ENCODE measurements at regions not wholly inside any gene's neighbourhood (a gene's known extent, or its start where the extent isn't known, plus 50 kb on each side); places are given as distances from the start of the nearest gene placed in this dataset.
A peak's percentile ranks its signal among the peaks of the same experiment; 100 is the strongest.

DNA sequence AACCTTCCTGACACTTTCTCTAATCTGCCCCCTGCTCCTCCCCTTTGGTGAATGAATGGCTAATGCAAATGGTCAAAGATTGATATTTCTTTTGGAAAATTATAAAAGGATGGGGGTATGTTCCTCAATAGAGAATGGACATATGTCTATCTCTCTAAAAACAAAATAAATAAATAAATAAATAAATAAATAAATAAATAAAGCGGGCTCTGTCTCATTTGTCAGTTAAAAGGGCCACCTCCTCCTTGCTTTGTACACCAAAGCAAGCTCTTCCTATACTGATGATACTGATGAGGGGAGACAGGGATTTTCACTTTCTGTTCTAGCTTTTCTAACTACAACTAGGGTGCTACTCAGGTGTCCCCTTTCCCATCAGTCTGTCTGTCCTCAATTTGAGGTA, 135.5 kb upstream of the SPACA1 start:
- Mint-ChIP-seq H3K4me3 (no peak overlapping the region), H3K27me3 (no peaks in the 10 kb centered on the region), H3K9me3 (peaks cover 0 to 3% of the 10 kb centered on the region in 2 donors), H3K36me3 (peaks cover 2 to 3% of the 10 kb centered on the region in 2 donors), H3K27ac (no peak overlapping the region), H3K4me1 (peaks cover 29 to 49% of the 10 kb centered on the region in 2 donors)
- ATAC-seq (replicated peaks) (no peak), DNase-seq (no peak)

- H3K36me3 Mint-ChIP-seq = peaks cover 3 to 4% of the 10 kb centered on the region in 2 donors
- peaks cover 28 to 56% of the 10 kb centered on the region in 2 donors for H3K4me1 Mint-ChIP-seq
- no peaks in the 10 kb centered on the region for H3K27me3 Mint-ChIP-seq
- H3K27ac Mint-ChIP-seq = no peak overlapping the region
- ATAC-seq (replicated peaks) (no peak), DNase-seq (no peak)
- H3K9me3 Mint-ChIP-seq = peaks cover 0 to 5% of the 10 kb centered on the region in 2 donors
- no peak overlapping the region for H3K4me3 Mint-ChIP-seq
These were observed 137.8 kb upstream of the SPACA1 start for GRCh38 chr6:87909849-87910248.

GRCh38 chr6:87908978-87909811, 138.4 kb upstream of the SPACA1 start:
- Mint-ChIP-seq H3K36me3 (peaks cover 3 to 4% of the 10 kb centered on the region in 2 donors), H3K9me3 (peaks cover 0 to 5% of the 10 kb centered on the region in 2 donors), H3K27me3 (no peaks in the 10 kb centered on the region), H3K4me1 (peaks cover 26 to 58% of the 10 kb centered on the region in 2 donors), H3K4me3 (no peak overlapping the region), H3K27ac (no peak overlapping the region)
- DNase-seq (no peak), ATAC-seq (replicated peaks) (no peak)

- H3K4me3 Mint-ChIP-seq = no peak overlapping the region
- H3K4me1 Mint-ChIP-seq = peaks cover 25 to 63% of the 10 kb centered on the region in 2 donors
- H3K36me3 Mint-ChIP-seq = peaks cover 3 to 4% of the 10 kb centered on the region in 2 donors
- ATAC-seq (replicated peaks) = peak; percentile 36 to 49
- peaks cover 0 to 5% of the 10 kb centered on the region in 2 donors for H3K9me3 Mint-ChIP-seq
- H3K27ac Mint-ChIP-seq = peak overlapping the region; percentile 69
- no peaks in the 10 kb centered on the region for H3K27me3 Mint-ChIP-seq
- DNase-seq = no peak
These were observed 140.1 kb upstream of the SPACA1 start for GRCh38 chr6:87907521-87907920.

DNA sequence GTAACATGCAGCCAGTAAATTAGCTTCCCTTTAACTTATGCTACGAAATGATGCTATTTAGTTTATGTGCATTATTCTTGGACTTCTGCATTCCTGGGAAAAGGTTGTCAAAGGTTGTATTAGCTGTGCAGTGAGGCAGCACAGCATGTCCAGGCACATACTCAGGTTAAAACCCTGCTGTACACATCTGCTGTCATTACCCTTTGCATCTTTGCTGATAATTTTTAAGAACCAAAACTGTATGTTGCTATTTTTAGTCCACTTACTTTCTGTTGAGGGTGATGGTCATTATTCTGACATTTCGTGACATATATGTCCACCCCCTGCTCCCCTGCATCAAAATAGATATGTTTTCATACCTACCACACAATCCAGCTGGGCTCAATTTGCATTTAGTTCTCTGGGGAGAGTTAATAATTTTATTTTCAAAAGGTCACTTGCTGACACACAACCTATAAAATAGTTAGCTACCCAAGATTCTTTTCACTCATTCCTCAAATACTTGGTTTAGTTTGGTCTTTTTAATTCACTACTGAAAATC, 142.5 kb upstream of the SPACA1 start:
- peak overlapping the region; percentile 0 for H3K27ac Mint-ChIP-seq
- peaks cover 0 to 2% of the 10 kb centered on the region in 2 donors for H3K9me3 Mint-ChIP-seq
- H3K36me3 Mint-ChIP-seq = peaks cover 0 to 4% of the 10 kb centered on the region in 2 donors
- DNase-seq = peak; percentile 37
- H3K4me1 Mint-ChIP-seq = peaks cover 29 to 70% of the 10 kb centered on the region in 2 donors
- H3K27me3 Mint-ChIP-seq = peaks cover 0 to 4% of the 10 kb centered on the region in 2 donors
- no peak overlapping the region for H3K4me3 Mint-ChIP-seq
- peak; percentile 89 to 90 for ATAC-seq (replicated peaks)

- peaks cover 0 to 4% of the 10 kb centered on the region in 2 donors for H3K27me3 Mint-ChIP-seq
- peaks cover 0 to 4% of the 10 kb centered on the region in 2 donors for H3K36me3 Mint-ChIP-seq
- H3K27ac Mint-ChIP-seq = no peak overlapping the region
- DNase-seq = no peak
- peaks cover 26 to 68% of the 10 kb centered on the region in 2 donors for H3K4me1 Mint-ChIP-seq
- ATAC-seq (replicated peaks) = no peak
- H3K4me3 Mint-ChIP-seq = no peak overlapping the region
- H3K9me3 Mint-ChIP-seq = peaks cover 0 to 2% of the 10 kb centered on the region in 2 donors
These were observed 143.6 kb upstream of the SPACA1 start for GRCh38 chr6:87904011-87904410.

DNA sequence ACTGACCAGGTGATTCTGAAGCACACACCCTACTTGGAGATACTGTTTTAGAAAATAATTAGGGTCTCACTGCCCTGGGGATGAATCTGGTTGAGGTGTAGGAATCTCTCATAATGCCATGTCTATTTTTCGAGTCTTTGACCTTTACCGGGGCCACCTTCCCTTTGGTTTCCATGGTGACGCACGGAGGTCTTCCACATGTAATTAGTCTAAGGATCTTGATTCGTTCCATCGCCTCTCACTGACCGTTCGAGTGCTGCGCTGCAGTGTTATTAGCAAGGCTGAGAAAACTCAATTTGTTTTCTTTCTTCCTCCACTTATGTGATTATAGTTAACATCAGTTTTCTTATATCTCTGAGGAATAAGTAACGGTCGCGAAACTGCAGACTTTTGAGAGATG, 144.3 kb upstream of the SPACA1 start:
- H3K9me3 Mint-ChIP-seq = peaks cover 0 to 2% of the 10 kb centered on the region in 2 donors
- H3K4me3 Mint-ChIP-seq = no peak overlapping the region
- H3K27ac Mint-ChIP-seq = peak overlapping the region; percentile 15
- no peak for DNase-seq
- H3K27me3 Mint-ChIP-seq = peaks cover 0 to 4% of the 10 kb centered on the region in 2 donors
- peaks cover 0 to 4% of the 10 kb centered on the region in 2 donors for H3K36me3 Mint-ChIP-seq
- ATAC-seq (replicated peaks) = no peak
- peaks cover 25 to 61% of the 10 kb centered on the region in 2 donors for H3K4me1 Mint-ChIP-seq

GRCh38 chr6:87902383-87902782, 145.3 kb upstream of the SPACA1 start:
- Mint-ChIP-seq H3K27me3 (peaks cover 0 to 4% of the 10 kb centered on the region in 2 donors), H3K4me1 (peaks cover 21 to 55% of the 10 kb centered on the region in 2 donors), H3K27ac (peak overlapping the region; percentile 51), H3K36me3 (peaks cover 0 to 4% of the 10 kb centered on the region in 2 donors), H3K4me3 (no peak overlapping the region), H3K9me3 (peaks cover 0 to 2% of the 10 kb centered on the region in 2 donors)
- ATAC-seq (replicated peaks) (peak; percentile 26 to 44), DNase-seq (no peak)

DNA sequence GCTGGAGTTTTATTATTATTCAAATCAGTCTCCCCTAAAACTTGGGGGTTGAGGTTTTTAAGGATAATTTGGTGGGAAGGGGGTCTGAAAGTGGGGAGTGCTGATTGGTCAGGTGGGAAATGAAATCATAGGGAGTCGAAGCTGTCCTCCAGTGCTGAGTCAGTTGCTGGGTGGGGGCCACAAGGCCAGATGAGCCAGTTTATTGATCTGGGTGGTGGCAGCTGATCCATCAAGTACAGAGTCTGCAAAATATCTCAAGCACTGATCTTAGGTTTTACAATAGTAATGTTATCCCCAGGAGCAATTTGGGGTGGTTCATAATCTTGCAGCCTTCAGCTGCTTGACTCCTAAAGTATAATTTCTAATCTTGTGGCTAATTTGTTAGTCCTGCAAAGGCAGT, 146.0 kb upstream of the SPACA1 start:
- Mint-ChIP-seq H3K27ac (peak overlapping the region; percentile 52), H3K4me1 (peaks cover 15 to 47% of the 10 kb centered on the region in 2 donors), H3K27me3 (peaks cover 0 to 4% of the 10 kb centered on the region in 2 donors), H3K4me3 (no peak overlapping the region), H3K36me3 (peaks cover 0 to 4% of the 10 kb centered on the region in 2 donors), H3K9me3 (peaks cover 0 to 2% of the 10 kb centered on the region in 2 donors)
- no peak for DNase-seq
- ATAC-seq (replicated peaks) = no peak

DNA sequence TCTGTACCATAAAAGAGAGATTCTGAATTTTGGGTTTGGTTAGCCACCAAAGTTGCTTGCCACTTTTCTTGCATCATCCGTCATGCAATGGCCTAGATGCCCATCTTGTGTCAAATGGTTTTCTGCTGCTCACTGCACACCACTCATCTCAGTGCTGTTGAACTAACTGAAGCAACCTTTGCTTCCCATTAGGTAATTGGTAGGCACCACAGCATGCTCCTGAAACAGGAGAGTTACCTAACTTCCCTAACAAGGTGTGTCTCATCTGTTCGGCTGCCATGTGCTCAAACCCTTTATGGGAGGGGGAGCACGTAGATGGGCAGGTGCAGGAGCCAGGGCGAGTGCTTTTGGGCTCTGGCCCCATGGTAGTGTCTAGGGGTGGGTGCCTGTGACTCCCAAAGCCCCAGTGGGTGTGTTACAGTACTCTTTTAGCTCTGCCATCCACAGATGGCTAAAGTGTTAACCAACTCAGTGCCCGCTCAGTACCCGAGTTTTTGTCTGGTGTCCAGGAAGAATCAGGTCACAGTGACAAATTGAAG, 147.4 kb upstream of the SPACA1 start:
- H3K27ac Mint-ChIP-seq = no peak overlapping the region
- no peak overlapping the region for H3K4me3 Mint-ChIP-seq
- H3K9me3 Mint-ChIP-seq = no peaks in the 10 kb centered on the region
- peaks cover 9 to 35% of the 10 kb centered on the region in 2 donors for H3K4me1 Mint-ChIP-seq
- peaks cover 0 to 4% of the 10 kb centered on the region in 2 donors for H3K27me3 Mint-ChIP-seq
- no peaks in the 10 kb centered on the region for H3K36me3 Mint-ChIP-seq
- DNase-seq (no peak), ATAC-seq (replicated peaks) (no peak)

- peaks cover 9 to 29% of the 10 kb centered on the region in 2 donors for H3K4me1 Mint-ChIP-seq
- no peak for ATAC-seq (replicated peaks)
- H3K27ac Mint-ChIP-seq = no peak overlapping the region
- H3K4me3 Mint-ChIP-seq = no peak overlapping the region
- no peaks in the 10 kb centered on the region for H3K9me3 Mint-ChIP-seq
- peaks cover 0 to 4% of the 10 kb centered on the region in 2 donors for H3K27me3 Mint-ChIP-seq
- no peak for DNase-seq
- H3K36me3 Mint-ChIP-seq = no peaks in the 10 kb centered on the region
These were observed 148.0 kb upstream of the SPACA1 start for GRCh38 chr6:87899499-87900147.

GRCh38 chr6:87897663-87898062, 150.0 kb upstream of the SPACA1 start:
- no peak overlapping the region for H3K27ac Mint-ChIP-seq
- H3K4me1 Mint-ChIP-seq = peaks cover 4 to 15% of the 10 kb centered on the region in 2 donors
- no peaks in the 10 kb centered on the region for H3K9me3 Mint-ChIP-seq
- H3K4me3 Mint-ChIP-seq = no peak overlapping the region
- ATAC-seq (replicated peaks) (no peak), DNase-seq (no peak)
- no peaks in the 10 kb centered on the region for H3K36me3 Mint-ChIP-seq
- H3K27me3 Mint-ChIP-seq = peaks cover 0 to 4% of the 10 kb centered on the region in 2 donors

DNA sequence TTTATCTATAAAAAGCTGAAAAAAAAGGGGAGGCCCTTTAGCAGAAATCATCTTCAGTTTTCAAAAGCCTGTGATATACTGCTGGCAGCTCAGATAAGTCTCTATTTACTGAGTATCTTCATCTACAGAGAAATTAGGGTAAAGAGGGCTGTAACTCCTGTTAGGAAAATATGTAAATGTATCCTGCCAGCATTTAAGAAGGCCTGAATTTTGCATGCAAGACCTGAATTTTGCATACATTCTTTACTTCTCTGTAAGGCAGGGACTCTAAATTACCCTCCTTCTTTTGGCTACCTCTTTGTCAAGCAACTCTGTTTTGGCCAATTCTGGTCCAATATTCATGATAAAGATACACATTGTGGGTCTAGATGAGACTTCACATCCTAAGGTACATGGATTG, 150.6 kb upstream of the SPACA1 start:
- DNase-seq = no peak
- H3K4me3 Mint-ChIP-seq = no peak overlapping the region
- no peak overlapping the region for H3K27ac Mint-ChIP-seq
- H3K36me3 Mint-ChIP-seq = no peaks in the 10 kb centered on the region
- H3K9me3 Mint-ChIP-seq = no peaks in the 10 kb centered on the region
- no peak for ATAC-seq (replicated peaks)
- peaks cover 7 to 15% of the 10 kb centered on the region in 2 donors for H3K4me1 Mint-ChIP-seq
- peaks cover 0 to 4% of the 10 kb centered on the region in 2 donors for H3K27me3 Mint-ChIP-seq

DNA sequence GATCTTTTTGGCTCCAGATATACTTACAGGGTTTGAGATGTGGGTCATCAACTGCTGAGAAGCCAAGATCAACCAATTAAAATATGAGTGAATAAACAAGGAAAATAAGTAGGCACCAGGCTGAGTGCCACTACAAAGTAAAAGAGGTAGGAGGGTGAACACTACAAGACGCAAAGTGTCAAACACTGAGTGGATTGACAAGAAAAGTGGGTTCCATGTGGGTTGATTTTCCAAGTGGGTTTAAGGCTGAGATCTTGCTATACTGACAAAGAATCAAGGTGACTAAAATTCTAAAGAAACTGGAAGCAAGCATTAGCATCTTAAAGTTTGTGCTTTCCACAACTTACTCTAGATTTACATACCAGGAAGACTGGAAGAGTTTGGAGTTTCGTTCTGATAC, 160.4 kb upstream of the SPACA1 start:
- H3K4me3 Mint-ChIP-seq = no peak overlapping the region
- peaks cover 0 to under 1% of the 10 kb centered on the region in 2 donors for H3K27me3 Mint-ChIP-seq
- ATAC-seq (replicated peaks) (no peak), DNase-seq (no peak)
- H3K9me3 Mint-ChIP-seq = peaks cover 0 to 2% of the 10 kb centered on the region in 2 donors
- H3K27ac Mint-ChIP-seq = no peak overlapping the region
- H3K4me1 Mint-ChIP-seq = peaks cover under 1 to 2% of the 10 kb centered on the region in 2 donors
- H3K36me3 Mint-ChIP-seq = no peaks in the 10 kb centered on the region
